ENCODE measurements at regions not wholly inside any gene's neighbourhood (a gene's known extent, or its start where the extent isn't known, plus 50 kb on each side); places are given as distances from the start of the nearest gene placed in this dataset.
"Not testable (repeated sequence)": the region's sequence is repeated elsewhere in the genome, so short reads cannot be mapped to it uniquely, and the experiment has no call there.

DNA sequence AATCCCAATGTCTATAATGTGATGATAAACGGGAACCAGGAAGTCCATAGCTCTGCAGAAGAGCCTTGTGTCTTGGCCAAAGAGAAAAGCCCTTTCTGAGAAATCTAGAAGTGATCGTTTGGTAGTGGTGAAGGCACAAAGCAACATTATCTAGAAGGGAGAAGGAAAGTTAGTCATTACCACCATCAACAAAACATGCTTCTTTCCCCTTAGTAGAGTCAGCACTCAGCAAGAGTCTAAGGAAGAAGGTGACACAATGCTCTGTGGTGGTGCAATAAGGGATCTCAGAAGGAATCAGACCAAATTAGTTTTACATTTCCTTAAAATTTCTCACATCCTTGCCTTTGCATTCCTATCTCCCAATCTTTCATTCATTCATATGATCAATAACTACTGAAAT lies 134.4 kb upstream of the PRDX6 start:
- no peak for DNase-seq (ENCODE audit: low read depth)

DNA sequence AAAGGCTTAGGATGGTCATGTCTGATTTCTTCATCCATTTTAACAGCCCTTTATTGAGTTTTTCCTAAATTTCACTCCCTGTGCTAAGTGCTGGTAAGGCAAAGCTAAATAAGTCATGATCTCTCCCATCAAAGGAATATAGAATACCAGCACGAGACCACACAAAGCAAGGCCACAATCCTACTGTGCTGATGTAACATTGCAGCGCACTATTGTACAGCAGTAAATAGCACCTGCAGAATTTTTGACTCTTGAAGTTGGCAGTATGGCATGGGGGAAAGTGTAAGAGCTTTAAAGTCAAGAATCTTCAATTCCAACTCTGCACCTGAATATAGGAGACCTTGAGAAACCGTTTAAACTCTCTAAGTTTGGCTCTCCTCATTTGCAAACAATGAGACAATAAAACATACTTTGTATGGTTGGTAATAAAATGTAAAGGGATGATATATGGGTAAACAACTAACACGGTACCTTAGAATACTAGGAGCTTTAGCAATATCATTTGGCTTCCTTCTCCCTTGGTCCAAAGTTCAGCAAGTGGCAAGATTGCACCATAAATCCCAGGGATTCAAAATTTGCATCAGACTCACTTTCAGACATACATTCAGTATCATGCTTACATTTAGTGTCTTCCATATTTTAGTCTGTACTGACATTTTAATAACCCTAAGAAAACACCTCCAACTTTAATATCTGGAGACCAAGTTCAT lies 132.9 kb upstream of the PRDX6 start:
- no peak for DNase-seq (ENCODE audit: low read depth)

DNA sequence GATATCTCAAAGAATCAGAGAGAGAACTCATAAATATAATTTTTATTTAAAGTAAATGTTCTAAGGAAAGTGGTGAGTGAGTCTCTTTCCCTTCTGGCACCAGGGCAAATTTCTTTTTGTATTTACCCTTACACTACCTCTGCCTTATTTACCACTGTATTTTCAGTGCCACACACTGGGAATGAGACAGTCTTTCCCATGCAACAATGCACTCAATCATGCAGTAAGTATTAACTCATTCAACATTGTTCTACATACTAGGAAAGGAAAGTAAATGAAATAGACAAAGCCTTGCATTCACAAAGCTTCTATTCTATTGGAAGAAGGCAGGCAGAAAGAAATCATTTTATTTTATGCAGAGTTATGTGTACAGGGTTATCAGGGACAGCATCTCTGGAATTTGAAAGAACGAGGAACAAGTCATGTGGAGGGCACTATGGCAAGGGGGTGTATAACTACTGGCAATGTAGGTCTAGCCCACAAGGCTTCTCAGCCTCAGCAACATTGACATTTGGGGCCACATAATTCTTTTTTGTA lies 129.8 kb upstream of the PRDX6 start:
- no peak for DNase-seq (ENCODE audit: low read depth)

DNA sequence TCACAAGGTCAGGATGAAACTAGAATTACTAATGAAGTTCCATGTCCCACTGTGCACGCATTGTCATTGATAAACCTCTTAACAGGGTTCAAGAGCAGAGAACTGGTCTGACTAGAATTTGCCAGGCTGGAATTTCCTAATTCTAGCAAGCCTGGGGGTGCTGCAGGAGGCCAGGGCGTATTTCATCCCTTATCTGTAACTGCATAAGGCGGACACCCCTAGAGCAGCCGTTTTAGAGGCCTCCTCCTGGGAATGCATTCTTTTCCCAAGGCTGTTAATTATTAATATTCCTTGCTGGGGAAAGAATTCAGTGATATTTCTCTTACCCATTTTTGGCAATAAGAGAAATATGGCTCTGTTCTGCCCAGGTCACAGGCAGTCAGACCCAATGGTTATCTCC lies 124.5 kb upstream of the PRDX6 start:
- DNase-seq (ENCODE audit: low read depth): not testable (repeated sequence)

DNA sequence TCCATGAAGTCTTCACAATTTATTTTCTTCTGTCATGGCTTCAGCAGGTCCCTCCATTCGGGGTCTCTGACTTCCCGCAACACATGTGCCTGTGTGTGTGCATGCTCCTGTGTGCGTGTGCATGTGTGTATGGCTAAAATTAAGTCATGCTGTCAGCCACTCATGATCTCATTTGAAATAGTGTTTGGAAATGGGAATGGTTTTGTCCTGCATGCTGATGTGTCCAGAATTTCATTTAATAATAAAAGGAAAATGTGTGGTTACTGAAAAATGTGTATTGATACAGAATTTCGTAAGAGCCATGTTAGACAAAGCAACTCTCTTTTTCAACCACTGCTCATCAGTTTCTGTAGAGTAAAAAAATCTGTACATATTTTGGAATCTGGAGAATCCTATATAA lies 123.8 kb upstream of the PRDX6 start:
- no peak for DNase-seq (ENCODE audit: low read depth)

DNA sequence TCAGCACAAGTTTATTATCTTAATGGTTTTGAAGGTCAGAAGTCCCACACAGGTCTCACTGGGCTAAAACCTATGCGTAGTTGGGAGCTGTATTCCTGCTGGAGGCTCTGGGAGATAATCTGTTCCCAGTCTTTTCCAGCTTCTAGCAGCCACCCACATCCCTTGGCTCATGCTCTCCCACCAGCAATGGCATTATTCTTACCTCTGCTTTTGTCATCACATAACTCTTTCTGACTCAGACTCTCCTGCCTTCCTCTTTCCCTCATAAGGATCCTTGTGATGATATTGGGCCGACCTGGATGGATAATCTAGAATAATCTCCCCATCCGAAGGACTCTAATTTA lies 122.2 kb upstream of the PRDX6 start:
- no peak for DNase-seq (ENCODE audit: low read depth)

DNA sequence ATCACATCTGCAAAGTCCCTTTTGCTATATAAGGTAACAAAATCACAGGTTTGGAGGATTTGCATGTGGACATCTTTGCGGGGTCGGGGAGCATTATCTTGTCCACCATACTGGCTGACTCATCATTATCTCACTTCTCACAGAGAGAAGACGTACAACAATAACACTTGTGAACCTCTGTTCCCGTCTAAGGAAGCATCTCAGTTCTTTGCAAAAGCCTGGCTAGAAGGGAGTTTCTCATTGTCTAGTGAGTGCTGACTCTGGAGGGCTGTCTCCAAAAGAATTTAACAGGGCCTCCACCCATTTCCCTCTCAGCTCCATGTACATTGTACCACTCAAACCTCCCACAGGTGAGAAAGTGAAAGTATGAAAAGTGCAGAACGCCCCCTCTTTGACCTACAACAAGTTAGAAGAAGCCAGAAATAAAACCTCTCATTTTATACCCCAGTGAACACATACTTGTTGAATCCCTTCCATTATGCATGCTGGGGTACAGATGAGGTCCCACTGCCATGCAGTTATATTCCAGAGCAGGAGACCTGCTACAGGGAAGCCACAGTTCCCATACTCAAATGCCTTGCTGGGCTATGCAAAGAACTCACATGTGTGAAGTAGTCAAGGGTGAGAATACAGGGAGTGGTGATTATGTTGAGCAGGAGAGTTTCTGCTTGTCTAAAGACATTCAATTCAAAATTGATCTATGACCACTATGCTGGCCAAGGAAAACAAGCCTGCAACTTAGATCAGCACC lies 121.7 kb upstream of the PRDX6 start:
- no peak for DNase-seq (ENCODE audit: low read depth)

DNA sequence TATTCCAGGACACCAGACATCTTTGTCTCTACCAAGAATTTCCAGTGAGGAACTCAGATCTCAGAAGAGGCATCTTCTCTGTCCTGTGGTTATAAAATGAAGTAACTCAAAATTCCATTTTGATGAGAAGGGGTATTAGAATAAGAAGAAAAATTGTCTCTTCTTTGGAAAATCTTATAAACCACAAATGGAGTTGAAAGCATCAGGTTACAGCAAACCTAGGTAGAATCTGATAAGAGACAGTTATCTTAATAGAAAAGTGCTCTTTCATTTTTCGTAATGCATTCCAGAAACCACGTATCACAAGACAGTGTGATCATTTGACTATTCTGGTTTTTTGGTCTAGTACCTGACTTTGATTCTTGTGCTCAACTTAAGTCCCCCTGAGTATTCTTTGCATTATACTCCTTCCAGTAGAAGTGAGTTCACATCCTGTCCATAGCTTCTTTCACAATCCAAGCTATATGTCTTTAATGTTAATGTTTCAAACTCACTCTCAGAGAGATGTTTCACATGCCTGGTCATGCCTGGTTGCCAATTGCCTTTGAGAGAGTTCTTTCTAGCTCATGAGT lies 120.9 kb upstream of the PRDX6 start:
- no peak for DNase-seq (ENCODE audit: low read depth)

DNA sequence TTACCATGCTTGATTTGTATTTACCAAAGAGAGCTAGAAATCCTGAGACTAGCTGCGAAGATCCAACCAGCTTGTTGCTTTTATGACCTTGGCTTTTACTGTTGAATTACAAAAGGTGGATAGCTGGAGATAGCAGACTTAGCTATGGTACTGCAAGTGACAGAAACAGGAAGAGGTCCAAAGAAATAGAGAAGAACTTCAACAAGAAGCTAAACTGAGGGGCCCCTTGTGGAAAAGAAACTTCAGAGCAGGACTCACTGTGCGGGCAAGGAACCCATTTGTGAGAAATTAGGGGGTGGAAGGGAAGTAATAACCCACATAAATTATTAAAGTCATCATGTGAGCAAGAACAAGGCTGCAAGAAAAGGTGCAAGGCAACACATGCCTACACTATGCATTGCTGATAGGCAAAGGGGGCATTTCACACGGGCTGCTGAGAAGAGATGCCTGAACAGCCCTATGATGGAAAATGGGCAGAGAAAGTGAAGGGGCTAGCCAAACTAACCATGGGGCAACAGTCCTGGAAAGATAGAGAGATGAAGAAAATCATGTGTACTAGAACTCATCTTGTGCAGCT lies 116.6 kb upstream of the PRDX6 start:
- DNase-seq (ENCODE audit: low read depth): no peak

DNA sequence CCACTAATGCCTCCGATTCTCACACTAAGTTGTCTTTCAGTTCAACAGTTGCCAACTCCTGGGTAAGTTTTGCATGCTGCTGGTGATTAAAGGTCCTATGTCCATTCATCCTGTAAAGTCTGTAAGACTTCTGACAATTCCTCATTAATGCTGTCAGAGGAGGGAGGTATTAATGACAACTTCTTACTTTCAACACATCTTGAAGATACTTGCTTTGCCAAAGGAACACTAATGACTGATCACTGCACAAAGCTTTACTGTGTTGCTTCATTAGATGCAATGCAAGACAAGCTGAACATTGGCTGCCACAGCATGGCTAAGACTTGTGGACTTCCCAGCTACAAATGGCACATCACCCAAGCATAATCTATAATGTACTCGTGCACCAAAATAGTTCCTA lies 114.6 kb upstream of the PRDX6 start:
- no peak for DNase-seq (ENCODE audit: low read depth)

DNA sequence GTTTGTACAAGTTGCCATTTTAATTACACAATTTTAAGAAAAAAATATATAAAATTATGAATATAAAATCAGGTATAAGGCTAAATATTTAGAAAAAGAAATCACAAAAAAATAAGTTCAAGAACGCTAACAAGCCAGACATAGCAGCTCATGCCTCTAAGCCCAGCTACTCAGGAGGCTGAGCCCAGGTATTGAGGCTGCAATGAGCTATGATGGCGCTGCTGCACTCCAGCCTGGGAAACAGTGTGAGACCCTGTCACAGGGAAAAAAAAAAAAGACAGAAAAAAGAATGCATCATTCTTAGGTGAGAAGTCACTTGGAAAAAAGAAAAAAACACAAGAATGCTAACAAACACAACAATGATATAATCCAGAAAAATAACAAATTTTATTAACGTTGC lies 112.3 kb upstream of the PRDX6 start:
- no peak for DNase-seq (ENCODE audit: low read depth)

DNA sequence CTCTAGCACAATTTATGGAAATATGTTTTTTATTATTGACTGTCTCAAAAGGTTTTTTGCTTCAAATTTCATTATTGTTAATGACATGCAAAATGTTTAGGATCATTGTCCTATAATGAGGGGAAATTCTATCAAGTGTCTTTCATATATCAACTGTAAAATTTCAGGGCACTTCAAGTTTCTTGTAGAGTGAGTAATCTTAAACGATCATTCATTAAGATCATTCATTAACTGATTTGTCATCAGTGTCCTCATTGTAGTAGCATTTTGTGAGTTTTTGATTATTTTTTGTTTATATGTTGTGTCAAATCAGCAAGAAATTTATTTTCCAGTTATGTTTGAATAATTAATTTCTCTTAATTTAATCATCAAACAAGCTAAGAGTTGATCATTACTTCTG lies 111.8 kb upstream of the PRDX6 start:
- no peak for DNase-seq (ENCODE audit: low read depth)

DNA sequence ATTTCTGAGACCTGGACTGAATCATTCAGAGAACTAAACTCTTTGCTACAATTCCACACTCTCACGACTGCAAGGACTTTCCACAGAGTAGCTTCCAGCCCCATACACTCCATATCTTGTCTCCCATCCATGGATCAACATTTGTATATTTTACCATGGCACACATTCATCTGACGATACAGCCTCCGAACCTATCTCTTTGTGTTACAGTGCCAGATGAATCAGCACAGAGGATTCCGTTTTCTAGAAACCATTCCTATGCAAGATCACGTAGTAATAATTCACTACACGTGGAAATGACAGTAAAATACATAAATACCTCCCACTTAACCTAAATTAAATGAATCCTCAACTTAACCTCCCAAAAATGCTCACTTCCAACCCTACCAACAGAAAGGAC lies 110.0 kb upstream of the PRDX6 start:
- no peak for DNase-seq (ENCODE audit: low read depth)

DNA sequence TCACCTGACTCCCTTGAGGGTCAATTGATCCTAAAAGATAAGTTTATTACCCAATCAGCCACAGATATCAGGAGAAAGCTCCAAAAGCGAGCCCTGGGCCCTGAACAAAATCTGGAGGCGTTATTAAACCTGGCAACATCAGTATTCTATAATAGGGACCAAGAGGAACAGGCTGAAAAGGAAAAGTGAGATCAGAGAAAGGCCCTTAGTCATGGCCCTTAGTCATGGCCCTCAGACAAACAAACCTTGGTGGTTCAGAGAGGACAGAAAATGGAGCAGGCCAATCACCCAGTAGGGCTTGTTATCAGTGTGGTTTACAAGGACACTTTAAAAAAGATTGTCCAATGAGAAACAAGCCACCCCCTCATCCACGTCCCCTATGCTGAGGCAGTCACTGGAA lies 106.5 kb upstream of the PRDX6 start:
- not testable (repeated sequence) for DNase-seq (ENCODE audit: low read depth)

DNA sequence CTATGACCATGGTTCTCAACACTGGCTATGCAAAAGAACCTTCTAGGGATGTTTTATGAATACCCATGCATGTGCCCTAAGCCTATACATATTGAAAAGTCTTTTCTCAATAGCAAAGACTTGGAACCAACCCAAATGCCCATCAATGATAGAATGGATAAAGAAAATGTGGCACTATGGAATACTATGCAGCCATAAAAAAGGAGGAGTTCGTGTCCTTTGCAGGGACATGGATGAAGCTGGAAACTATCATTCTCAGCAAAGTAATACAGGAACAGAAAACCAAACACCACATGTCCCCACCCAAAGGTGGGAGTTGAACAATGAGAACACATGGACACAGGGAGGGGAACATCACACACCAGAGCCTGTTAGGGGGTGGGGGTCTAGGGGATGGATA lies 101.1 kb upstream of the PRDX6 start:
- DNase-seq (ENCODE audit: low read depth): not testable (repeated sequence)

DNA sequence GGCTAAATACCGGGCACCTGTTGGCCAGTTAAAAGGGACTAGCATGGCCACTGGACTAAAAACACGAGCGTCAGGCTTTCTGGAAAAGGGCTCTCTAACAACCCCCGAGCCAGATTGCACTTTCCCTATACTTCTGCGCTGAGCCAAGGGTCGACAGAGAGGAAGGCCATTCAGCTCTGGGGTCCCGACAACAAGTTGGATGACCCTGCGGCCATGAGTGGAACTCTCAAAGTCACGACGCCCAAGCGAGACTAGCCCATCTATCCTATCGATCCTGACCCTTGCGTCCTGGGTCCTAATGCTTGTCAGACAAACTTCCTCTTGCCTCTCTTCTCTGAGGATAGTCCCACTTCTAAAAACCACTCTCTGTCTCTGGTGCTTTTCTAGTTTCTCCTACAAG lies 99.9 kb upstream of the PRDX6 start:
- no peak for DNase-seq (ENCODE audit: low read depth)

DNA sequence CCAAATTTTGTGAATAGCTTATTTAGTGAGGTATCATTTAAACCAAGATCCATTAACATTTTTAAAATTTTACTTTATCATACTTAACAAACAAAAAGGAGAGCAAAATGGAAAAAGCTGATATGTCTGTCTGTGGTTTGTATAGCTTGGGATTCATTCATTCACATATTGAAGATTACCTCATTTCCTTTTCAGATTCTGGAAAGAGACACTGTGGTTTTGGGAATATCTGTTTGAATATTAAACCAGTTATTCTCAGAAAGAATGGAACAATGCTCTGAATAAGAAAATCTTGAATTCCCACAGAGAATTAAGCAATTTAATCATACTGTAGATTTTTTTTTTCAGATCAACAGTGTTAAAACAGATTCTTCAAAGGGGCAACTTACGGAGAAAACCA lies 93.8 kb upstream of the PRDX6 start:
- DNase-seq (ENCODE audit: low read depth): no peak

DNA sequence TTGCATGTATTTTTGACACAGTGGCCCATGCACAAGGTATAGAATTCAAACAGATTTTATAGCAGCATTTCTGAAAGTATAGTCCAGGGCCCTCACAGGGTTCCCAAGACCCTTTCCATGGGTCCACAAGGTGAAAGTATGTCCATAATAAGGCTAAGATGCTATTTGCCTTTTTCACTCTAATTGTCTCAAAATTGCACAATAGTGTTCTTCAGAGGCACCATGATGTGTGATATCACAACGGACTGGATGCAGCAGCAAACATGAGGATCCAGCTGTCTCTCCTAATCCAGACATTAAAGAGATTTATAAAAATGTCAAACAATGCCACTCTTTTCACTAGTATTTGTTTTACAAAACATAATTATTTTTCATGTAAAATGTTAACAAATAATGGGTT lies 88.8 kb upstream of the PRDX6 start:
- DNase-seq (ENCODE audit: low read depth): no peak

DNA sequence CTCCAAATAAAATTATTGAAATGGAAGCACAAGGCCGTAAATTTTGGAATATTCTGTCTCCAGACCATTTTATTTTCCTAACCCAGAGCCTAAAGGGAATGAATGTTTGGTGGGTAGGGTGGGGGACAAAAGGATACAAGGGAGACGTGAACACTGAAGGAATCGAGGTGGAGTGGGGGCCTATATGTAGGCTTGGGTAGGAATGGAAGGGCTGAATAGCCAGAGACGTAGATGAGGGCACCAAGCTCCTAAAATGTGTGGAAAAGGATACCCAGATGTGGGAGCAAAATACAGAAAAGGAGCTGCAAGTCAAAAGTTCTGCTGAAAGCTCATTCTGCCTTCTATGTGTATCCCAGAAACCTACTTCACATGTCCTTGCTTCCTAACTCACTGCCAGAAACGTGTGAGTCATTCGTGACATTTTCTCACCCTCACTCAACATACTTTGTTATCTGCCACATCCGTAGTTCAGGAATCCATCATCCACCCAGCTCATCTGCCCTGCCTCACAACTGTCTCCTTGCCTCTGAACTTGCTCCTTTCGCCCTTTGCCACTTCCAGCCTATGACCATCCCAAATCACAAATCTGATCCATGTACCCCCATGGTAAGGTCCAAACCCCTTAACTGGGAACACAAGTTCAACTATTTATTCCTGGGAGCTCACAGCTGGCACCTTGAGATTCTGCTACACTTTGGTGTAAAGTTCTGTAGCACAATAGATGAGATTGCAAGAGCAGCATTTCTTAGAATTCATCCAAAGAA lies 84.1 kb upstream of the PRDX6 start:
- no peak for DNase-seq (ENCODE audit: low read depth)

DNA sequence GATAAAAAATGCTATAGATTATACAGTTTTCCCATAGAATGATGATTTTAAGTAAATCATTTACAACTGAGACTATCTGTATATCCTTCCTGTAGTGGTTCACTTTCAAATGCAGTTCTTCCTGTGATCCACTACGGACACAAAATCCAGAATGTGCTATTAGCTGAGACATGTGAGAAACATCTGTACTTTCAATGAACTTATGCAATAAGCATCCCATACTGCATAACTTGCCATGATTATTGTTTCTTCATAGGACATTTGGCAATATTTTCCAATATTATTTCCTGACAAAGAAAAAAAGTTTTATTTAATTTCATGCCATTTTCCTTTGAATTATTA lies 83.5 kb upstream of the PRDX6 start:
- DNase-seq (ENCODE audit: low read depth): no peak

DNA sequence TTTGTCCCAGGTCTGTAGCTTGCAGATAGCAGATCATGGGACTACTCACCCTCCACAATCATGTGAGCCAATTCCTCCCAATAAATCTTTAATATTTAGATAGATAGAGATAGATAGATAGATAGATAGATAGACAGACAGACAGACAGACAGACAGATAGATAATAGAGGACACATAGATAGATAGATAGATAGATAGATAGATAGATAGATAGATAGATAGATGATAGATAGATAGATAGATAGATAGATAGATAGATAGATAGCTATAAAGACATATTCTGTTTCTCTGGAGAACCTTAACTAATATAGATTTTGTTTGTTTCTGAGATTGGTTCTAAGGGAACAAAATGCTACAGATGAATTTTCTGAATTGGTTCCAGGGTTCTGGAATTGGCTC lies 82.3 kb upstream of the PRDX6 start:
- not testable (repeated sequence) for DNase-seq (ENCODE audit: low read depth)

DNA sequence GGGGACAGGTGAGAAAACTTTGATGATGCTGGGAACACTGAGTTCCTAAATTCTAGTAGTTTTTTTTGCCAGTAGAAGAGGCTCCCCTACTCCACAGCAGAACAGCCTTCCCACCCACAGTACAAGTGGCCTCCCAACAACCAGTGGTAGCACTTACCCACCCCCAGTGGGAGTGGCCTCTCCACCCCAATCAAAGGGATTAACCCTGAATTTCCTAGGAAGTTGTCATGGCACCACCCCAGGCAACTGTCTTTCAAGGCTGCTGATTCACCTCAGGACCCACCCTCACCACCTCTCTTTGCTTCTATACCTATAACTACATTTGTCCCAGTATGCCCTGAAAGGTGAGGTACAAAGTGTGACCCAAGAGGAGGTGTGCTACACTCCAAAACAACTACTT lies 81.4 kb upstream of the PRDX6 start:
- no peak for DNase-seq (ENCODE audit: low read depth)
